Epithelial cell of proximal tubule (primary cell): ENCODE measurements at regions not wholly inside any gene's neighbourhood (a gene's known extent, or its start where the extent isn't known, plus 50 kb on each side); places are given as distances from the start of the nearest gene placed in this dataset.

Experiments used
- DNase-seq: peaks from one replicate; pipeline ENCODE4 v3.0.0-alpha.2; 2011; ENCODE audit warnings: low read depth
- H3K4me3 ChIP-seq: 2 replicates; pipeline ENCODE4 v1.5.1; 2011; ENCODE audit warnings: low read depth, mild to moderate bottlenecking, low read length
- CTCF ChIP-seq: conservative IDR thresholded peaks from 2 replicates; pipeline ENCODE4 v1.5.1; 2012; ENCODE audit warnings: low read depth, mild to moderate bottlenecking, low read length

DNA sequence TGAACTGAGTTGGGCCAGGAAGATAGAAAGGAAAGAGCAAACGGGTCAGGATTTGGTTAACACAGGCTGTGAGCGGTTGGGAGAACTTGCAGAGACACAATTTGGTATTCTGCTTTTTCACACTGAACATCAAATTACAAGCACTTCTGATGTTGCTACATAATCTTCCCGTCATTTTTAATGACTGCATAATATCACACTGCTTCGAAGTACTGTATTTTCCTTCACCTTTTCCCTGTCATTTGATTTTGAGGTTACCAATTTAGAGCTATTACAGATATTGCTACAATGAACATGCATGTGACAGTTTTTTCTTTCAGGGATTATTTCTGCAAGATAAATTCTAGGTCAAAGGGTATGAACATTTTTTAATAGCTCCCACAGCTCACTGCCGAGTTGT, 71.4 kb upstream of the CPEB4 start:
- no peak for TF ChIP-seq CTCF
- DNase-seq, result no peak
- no peak overlapping the region for H3K4me3 ChIP-seq

GRCh38 chr5:173817561-173817960, 70.6 kb upstream of the CPEB4 start:
- TF ChIP-seq CTCF, result no peak
- no peak for DNase-seq
- H3K4me3 ChIP-seq, result no peak overlapping the region

GRCh38 chr5:173819521-173819920, 68.6 kb upstream of the CPEB4 start:
- TF ChIP-seq CTCF, result no peak
- DNase-seq, result no peak
- H3K4me3 ChIP-seq, result no peak overlapping the region

GRCh38 chr5:173823274-173823644, 64.9 kb upstream of the CPEB4 start:
- DNase-seq, result no peak
- TF ChIP-seq CTCF, result no peak
- no peak overlapping the region for H3K4me3 ChIP-seq

DNA sequence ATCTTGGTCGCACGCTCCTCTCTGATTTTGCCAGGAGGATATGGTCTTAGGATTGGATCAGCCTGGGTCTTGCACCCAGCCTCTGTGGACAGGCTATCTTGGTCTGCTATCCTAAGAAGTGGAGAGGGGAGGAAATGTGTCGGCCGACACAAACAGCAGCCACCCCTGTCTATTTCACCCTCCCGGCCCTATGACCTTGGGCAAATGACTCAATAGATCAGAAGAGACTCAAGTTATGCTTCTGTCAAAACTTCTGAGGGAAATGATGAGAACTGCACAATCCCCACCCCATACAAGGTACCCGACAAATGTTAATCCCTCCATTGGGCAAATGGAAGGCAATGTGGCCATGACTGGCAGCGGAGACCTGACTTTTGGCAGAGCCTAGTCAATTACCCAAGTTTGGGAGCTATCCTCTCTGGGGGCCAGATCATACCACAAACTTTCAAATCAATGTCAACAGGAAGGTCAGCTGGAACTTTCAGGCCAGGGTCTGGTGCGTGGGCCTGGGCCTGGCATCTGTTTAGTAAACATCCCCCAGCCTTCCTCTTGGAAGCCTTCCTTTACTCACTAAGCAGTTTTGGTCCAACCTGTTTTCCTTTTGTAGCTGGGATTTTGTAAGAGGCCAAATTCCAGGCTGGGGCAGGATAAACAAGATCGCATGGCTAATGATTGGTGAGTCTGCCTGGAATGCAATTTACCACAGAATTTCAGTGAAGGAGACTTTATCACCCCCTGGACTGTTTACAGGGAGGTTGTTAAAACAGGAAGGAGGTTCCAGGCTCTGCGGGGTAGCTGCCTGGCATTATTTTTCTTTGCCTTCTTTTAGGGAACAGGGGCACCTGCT, 64.2 kb upstream of the CPEB4 start:
- no peak overlapping the region for H3K4me3 ChIP-seq
- TF ChIP-seq CTCF, result no peak
- peak; percentile 97 for DNase-seq

DNA sequence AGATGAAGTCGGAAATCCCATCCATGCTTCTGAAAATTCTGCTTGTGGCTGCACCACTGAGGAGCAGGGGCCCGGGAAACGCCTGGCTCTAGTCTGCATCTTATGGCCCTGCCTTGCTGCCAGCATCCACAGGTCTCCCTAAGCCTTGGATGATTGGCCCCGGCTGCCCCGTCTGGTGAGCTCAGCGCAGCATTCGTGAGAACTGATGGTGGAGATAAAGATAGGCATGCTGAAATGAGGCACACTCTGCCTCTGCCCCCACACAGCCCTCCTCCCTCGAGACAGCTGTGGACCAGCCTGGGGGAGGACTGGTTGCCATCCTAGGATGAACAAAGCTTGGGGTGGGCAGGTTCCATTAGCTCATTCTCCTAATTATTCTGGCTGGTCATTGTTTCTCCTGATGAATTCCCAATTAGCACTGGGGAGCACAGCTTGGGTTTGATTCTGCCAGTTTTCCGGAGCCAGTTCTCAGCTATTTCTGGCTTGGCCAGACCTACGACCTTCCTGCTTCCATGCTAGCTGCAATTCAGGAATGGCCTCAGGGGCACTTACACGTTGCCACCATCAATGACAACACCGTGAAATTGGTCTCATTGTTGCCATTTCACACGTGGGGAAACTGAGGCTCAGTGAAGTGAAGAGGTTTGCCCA, 62.8 kb upstream of the CPEB4 start:
- no peak for DNase-seq
- no peak overlapping the region for H3K4me3 ChIP-seq
- no peak for TF ChIP-seq CTCF

- no peak for DNase-seq
- H3K4me3 ChIP-seq, result no peak overlapping the region
- no peak for TF ChIP-seq CTCF
These were observed 62.1 kb upstream of the CPEB4 start for GRCh38 chr5:173826086-173826427.
